CD4-positive, alpha-beta T cell (primary cell): ENCODE measurements at regions not wholly inside any gene's neighbourhood (a gene's known extent, or its start where the extent isn't known, plus 50 kb on each side); places are given as distances from the start of the nearest gene placed in this dataset.

ENCODE experiments used
- ATAC-seq: fragments of 200-7000 bp; cut with Tn5 transposase; one replicate; pipeline ENCODE4 v1.10.0; 2022; ENCODE audit warnings: mild to moderate bottlenecking; ENCODE audit not compliant: poor library complexity
- CTCF ChIA-PET: fragments of 350-600 bp; sonication (Branson Sonifier 250); formaldehyde crosslinking; loops from one replicate; lab custom pipeline; 2021; ENCODE audit warnings: antibody characterized with exemption, inconsistent platforms; lab: Charles Lee
- POLR2A ChIA-PET: fragments of 350-600 bp; sonication (Branson Sonifier 250); formaldehyde crosslinking; loops from one replicate; lab custom pipeline; 2021; ENCODE audit warnings: antibody characterized with exemption, inconsistent platforms; lab: Charles Lee
- DNase-seq, 14 experiments: peaks; one replicate each; pipeline ENCODE4 v3.0.0-alpha.2; 2013 to 2020; ENCODE audit warnings: mixed read lengths in 2 of 14
- H3K27ac ChIP-seq, 2 donors: one replicate each; pipeline versions ENCODE4 v1.5.1 to v1.7.0; 2013; ENCODE audit warnings: low read length in 2 of 2, low read depth in 1 of 2, mild to moderate bottlenecking in 1 of 2
- H3K27me3 ChIP-seq, 2 experiments: 1 replicate in 1 of 2; 2 replicates in 1 of 2; pipeline versions ENCODE4 v1.6.1 to v1.7.0; 2013; ENCODE audit warnings: low read length in 2 of 2, control low read depth in 1 of 2, mild to moderate bottlenecking in 1 of 2, moderate library complexity in 1 of 2; ENCODE audit not compliant: insufficient read depth in 2 of 2, control insufficient read depth in 1 of 2
- H3K36me3 ChIP-seq: one replicate; pipeline ENCODE4 v1.6.1; 2013; ENCODE audit warnings: low read length, control low read depth; ENCODE audit not compliant: insufficient read depth
- H3K4me1 ChIP-seq: one replicate; pipeline ENCODE4 v1.6.1; 2013; ENCODE audit warnings: low read length, control low read depth; ENCODE audit not compliant: insufficient read depth
- H3K4me3 ChIP-seq: one replicate; pipeline ENCODE4 v1.5.1; 2013; ENCODE audit warnings: mild to moderate bottlenecking, low read length, moderate library complexity
- H3K9me3 ChIP-seq, 2 experiments: 1 replicate in 1 of 2; 2 replicates in 1 of 2; pipeline versions ENCODE4 v1.6.1 to v1.7.0; 2013; ENCODE audit warnings: low read length in 2 of 2, mild to moderate bottlenecking in 2 of 2, control low read depth in 1 of 2, moderate library complexity in 1 of 2; ENCODE audit not compliant: control insufficient read depth in 1 of 2, insufficient read depth in 1 of 2
- H3K27ac Mint-ChIP-seq: one replicate; pipeline ENCODE4 v1.8.0; 2020; ENCODE audit warnings: mixed read lengths
- H3K27me3 Mint-ChIP-seq: one replicate; pipeline ENCODE4 v1.8.0; 2021; ENCODE audit warnings: mixed read lengths
- H3K36me3 Mint-ChIP-seq: one replicate; pipeline ENCODE4 v1.8.0; 2021; ENCODE audit warnings: low read depth, mixed read lengths
- H3K4me1 Mint-ChIP-seq: one replicate; pipeline ENCODE4 v1.8.0; 2021; ENCODE audit warnings: low read depth, mixed read lengths
- H3K4me3 Mint-ChIP-seq: one replicate; pipeline ENCODE4 v1.8.0; 2020; ENCODE audit warnings: mild to moderate bottlenecking, mixed read lengths
- H3K9me3 Mint-ChIP-seq: one replicate; pipeline ENCODE4 v1.8.0; 2020; ENCODE audit warnings: mixed read lengths
- intact Hi-C, 2 experiments: fragments of 100-400 bp; cut with DNase I in 1 of 2; cut with micrococcal nuclease in 1 of 2; formaldehyde crosslinking; loops; one replicate each; pipeline versions ENCODE4 v1.15.1 to v1.9.0; 2023 to 2025; cut with DNase I, micrococcal nuclease
- TF ChIP-seq, protein P1 (sequence below): fragments of 200-600 bp; IDR thresholded peaks from one replicate; pipeline ENCODE4 v1.8.0; 2022; ENCODE audit warnings: antibody characterized with exemption, mild to moderate bottlenecking

DNA sequence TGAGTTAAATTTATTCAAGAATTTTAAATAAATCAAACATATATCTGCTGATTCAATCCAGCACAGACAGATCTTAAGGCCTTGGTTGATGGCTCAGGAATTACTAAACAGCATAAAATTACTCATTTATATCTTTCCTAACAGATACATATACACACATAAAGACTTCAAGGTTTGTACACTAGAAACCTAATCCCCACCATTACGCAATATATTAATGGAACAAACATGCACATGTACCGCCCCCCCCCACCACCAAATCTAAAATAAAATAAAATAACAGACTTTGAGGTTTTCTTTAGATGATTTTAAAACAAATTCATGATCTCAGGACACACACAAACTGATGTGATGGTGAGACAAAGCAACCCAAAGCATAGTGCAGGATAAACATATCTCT, 333.9 kb upstream of the DDX53 start:
- Histone ChIP-seq H3K4me3 (no peak overlapping the region), H3K27me3 (no peaks in the 10 kb centered on the region), H3K27ac (no peak overlapping the region), H3K36me3 (no peaks in the 10 kb centered on the region), H3K9me3 (no peaks in the 10 kb centered on the region), H3K4me1 (no peaks in the 10 kb centered on the region)
- TF ChIP-seq, protein P1, sequence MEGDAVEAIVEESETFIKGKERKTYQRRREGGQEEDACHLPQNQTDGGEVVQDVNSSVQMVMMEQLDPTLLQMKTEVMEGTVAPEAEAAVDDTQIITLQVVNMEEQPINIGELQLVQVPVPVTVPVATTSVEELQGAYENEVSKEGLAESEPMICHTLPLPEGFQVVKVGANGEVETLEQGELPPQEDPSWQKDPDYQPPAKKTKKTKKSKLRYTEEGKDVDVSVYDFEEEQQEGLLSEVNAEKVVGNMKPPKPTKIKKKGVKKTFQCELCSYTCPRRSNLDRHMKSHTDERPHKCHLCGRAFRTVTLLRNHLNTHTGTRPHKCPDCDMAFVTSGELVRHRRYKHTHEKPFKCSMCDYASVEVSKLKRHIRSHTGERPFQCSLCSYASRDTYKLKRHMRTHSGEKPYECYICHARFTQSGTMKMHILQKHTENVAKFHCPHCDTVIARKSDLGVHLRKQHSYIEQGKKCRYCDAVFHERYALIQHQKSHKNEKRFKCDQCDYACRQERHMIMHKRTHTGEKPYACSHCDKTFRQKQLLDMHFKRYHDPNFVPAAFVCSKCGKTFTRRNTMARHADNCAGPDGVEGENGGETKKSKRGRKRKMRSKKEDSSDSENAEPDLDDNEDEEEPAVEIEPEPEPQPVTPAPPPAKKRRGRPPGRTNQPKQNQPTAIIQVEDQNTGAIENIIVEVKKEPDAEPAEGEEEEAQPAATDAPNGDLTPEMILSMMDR, result no peak
- H3K27ac Mint-ChIP-seq, result no peak overlapping the region
- DNase-seq (no peak), ATAC-seq (no peak)
- intact Hi-C loops, result no loop called here
- no peaks in the 10 kb centered on the region for H3K36me3 Mint-ChIP-seq
- H3K4me1 Mint-ChIP-seq, result no peaks in the 10 kb centered on the region
- no peak overlapping the region for H3K4me3 Mint-ChIP-seq
- no peaks in the 10 kb centered on the region for H3K27me3 Mint-ChIP-seq
- CTCF ChIA-PET, result no interaction called here
- POLR2A ChIA-PET, result no interaction called here
- H3K9me3 Mint-ChIP-seq, result no peaks in the 10 kb centered on the region

DNA sequence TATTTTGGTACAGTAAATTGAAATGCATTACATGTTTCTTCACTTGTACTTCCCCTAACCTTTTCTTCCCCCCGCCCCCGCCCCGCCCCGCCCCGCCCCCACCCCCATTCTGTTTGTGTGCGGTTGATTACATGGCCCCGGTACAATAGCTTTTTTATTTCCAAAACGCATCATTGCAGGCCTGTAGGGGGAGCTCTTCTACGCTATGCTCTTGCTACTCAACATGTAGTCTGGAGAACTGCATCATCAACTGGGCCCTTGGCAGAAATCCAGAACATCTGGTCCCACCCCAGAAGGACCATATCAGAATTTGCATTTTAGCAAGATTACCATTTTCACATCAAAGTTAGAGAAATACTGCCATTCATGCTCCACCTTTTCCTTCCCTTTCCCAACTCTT, 333.3 kb upstream of the DDX53 start:
- ChIA-PET CTCF (no interaction called here), POLR2A (no interaction called here)
- no peaks in the 10 kb centered on the region for H3K9me3 ChIP-seq
- Mint-ChIP-seq H3K4me3 (no peak overlapping the region), H3K9me3 (no peaks in the 10 kb centered on the region), H3K27me3 (no peaks in the 10 kb centered on the region), H3K36me3 (no peaks in the 10 kb centered on the region), H3K27ac (no peak overlapping the region), H3K4me1 (no peaks in the 10 kb centered on the region)
- no peak overlapping the region for H3K4me3 ChIP-seq
- intact Hi-C loops, result no loop called here
- TF ChIP-seq, protein P1, result no peak
- ATAC-seq, result no peak
- H3K36me3 ChIP-seq, result no peaks in the 10 kb centered on the region
- DNase-seq, result peak in 1 of 14 experiments; percentile 0
- no peaks in the 10 kb centered on the region for H3K27me3 ChIP-seq
- H3K27ac ChIP-seq, result no peak overlapping the region
- H3K4me1 ChIP-seq, result no peaks in the 10 kb centered on the region

DNA sequence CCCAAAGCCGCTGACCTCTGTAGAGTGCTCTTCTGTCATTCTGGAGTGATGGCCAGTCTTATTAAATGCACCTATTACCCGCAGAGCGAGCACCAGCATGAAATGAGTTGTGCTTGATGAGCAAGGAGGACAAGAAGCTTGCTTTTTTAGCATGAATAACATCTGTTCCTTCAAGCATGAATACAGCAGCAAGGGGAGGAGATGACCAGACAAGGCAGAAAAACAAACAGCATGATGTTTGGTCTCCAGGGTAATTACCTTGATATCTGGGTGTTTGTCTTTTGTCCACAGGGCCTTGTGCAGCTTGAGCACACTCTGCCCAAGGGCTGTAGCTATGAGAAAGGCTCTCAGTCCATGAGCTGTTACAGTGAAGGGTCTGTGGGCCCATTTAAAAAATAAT, 324.8 kb upstream of the DDX53 start:
- Mint-ChIP-seq H3K27ac (no peak overlapping the region), H3K4me3 (no peak overlapping the region), H3K27me3 (no peaks in the 10 kb centered on the region), H3K36me3 (no peaks in the 10 kb centered on the region), H3K4me1 (no peaks in the 10 kb centered on the region), H3K9me3 (no peaks in the 10 kb centered on the region)
- CTCF ChIA-PET, result interaction anchor here (0.7 kb wide), 1 partner anchor 47 kb away, joined by 3 read pairs; no protein-coding TSS in a partner anchor
- Histone ChIP-seq H3K4me1 (no peaks in the 10 kb centered on the region), H3K27me3 (no peaks in the 10 kb centered on the region), H3K9me3 (no peaks in the 10 kb centered on the region), H3K36me3 (no peaks in the 10 kb centered on the region), H3K27ac (no peak overlapping the region), H3K4me3 (no peak overlapping the region)
- intact Hi-C loops, result no loop called here
- DNase-seq, result no peak
- POLR2A ChIA-PET, result no interaction called here
- ATAC-seq, result no peak
- TF ChIP-seq, protein P1, result no peak
